PC-9 (cell line): ENCODE measurements at regions not wholly inside any gene's neighbourhood (a gene's known extent, or its start where the extent isn't known, plus 50 kb on each side); places are given as distances from the start of the nearest gene placed in this dataset.

Source experiments
- CTCF ChIP-seq: fragments of 200-600 bp; sonication (generic); conservative IDR thresholded peaks from 2 replicates; pipeline ENCODE4 v1.6.1; 2017; ENCODE audit warnings: mixed run types, antibody characterized with exemption, mild to moderate bottlenecking, moderate library complexity
- EZH2 ChIP-seq: fragments of 200-600 bp; sonication (generic); IDR thresholded peaks from 2 replicates; pipeline ENCODE4 v1.8.0; 2017; ENCODE audit warnings: antibody characterized with exemption, low read depth

DNA sequence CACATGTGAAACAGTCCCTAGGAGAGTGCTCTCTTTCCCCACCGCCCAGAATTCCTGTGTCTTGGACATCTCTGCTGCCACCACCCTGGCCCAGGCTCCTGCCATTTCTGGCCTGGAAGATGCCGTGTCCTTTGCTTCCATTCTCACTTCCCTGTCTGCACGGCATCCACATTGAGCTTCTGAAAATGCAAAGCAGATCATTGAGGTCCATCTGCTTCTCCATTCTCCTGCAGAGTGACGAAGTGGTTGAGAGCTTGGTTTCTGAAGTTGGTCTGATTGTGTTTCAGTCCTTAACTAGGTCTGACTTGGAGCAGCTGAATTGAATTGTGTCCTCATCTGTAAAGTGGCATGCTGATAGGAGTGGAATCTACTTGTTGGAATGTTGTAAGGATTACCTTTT lies 98.7 kb upstream of the MGAT5 start:
- no peak for TF ChIP-seq CTCF
- no peak for TF ChIP-seq EZH2
